ENCODE measurements at regions not wholly inside any gene's neighbourhood (a gene's known extent, or its start where the extent isn't known, plus 50 kb on each side); places are given as distances from the start of the nearest gene placed in this dataset.

DNA sequence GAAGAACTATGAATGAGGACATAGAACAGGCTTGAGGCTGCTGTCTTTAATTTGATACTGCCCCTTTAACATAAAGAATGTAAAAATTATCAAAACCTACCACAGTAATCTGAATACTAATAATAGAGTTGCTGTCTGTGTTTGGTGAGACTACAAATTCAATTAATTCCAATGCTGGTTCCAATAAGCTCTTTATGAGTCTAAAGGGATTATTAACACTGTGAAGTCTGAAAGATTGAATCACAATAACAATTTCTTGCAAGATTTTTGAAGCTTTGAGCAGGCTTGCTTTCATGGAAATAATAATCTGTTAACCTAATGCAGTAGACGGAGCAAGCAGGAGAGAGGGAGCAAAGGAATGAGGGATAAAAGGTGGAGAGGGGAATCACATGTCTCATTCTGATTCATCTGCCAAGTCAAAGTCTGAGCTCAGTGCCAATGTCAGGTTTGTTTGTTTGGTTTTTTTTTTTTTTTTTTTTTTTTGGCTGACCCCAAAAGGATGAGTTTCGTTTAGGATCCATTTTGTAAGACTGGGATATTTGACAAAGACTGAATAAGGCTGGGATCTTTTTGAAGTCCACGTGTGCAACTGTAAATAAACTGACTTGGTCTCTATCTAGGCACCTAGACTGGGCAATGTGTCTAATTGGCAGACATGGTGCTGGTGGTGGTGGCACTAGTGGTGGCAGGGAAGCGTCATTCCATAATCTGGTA, 211.6 kb downstream of the RNF144B start:
- TF ChIP-seq, protein P1, sequence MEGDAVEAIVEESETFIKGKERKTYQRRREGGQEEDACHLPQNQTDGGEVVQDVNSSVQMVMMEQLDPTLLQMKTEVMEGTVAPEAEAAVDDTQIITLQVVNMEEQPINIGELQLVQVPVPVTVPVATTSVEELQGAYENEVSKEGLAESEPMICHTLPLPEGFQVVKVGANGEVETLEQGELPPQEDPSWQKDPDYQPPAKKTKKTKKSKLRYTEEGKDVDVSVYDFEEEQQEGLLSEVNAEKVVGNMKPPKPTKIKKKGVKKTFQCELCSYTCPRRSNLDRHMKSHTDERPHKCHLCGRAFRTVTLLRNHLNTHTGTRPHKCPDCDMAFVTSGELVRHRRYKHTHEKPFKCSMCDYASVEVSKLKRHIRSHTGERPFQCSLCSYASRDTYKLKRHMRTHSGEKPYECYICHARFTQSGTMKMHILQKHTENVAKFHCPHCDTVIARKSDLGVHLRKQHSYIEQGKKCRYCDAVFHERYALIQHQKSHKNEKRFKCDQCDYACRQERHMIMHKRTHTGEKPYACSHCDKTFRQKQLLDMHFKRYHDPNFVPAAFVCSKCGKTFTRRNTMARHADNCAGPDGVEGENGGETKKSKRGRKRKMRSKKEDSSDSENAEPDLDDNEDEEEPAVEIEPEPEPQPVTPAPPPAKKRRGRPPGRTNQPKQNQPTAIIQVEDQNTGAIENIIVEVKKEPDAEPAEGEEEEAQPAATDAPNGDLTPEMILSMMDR (IDR thresholded peaks at IDR 0.05) = no peak
- TF ChIP-seq POLR2AphosphoS5 (IDR thresholded peaks at IDR 0.05) = no peak

Measured in esophagus muscularis mucosa (tissue), 3 donors.